ENCODE measurements at regions not wholly inside any gene's neighbourhood (a gene's known extent, or its start where the extent isn't known, plus 50 kb on each side); places are given as distances from the start of the nearest gene placed in this dataset.
"Not testable (repeated sequence)": the region's sequence is repeated elsewhere in the genome, so short reads cannot be mapped to it uniquely, and the experiment has no call there.

DNA sequence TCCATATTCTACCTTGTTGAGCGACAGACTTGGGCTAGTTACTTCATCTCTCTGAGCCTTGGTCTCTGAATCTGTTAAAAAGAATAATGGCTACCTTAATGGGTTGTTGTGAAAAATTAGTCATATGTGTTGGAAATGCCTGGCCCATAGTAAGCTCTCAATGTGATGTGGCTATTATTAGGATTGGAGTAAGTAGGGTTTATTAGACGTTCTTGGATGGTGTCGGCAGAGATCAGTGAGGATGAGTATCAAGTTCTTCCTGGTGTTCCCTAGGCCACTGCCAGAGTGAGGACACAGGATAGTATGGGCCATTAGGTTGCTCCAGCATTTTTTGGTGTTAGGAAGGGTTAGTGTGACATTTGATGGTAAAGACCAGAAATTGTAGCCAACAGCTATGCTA lies 121.1 kb upstream of the DUSP10 start:
- no peak for DNase-seq
- H3K9me3 ChIP-seq (ENCODE audit: low read length) = no peaks in the 10 kb centered on the region

DNA sequence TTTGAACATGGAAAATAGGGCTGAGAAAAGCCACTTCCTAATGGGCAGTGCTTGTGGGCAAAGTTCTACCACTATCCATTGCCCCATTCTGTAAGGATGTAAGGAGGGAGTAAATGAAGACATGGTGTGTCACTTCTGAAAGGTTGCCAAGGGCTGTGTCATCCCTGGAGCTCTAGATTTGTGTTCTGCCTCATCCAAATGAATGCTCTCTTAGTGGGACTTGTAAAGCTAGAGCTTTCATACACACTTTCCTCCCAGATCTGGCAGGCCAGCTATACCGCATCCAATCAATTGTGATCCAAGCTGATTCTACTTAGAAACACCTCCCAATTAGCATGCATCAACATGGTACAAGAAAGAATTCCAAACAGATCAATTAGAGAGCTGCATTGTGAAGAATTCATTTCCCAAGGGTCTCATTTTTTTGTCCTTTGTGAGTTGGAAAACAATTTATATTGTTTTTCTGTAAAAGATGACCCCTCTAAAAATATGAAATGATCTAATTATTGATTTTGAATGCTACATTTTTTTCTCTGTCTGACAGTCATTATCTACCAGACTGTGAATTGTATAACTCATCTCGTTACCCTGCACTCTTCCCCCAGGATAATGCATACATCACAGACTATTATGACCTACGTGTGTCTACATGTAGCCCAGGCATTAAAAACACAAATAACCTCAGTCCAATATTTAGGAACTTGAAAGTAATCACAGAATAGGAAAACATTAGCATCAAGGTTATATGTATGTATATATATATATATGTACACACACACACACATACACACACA lies 117.1 kb upstream of the DUSP10 start:
- Histone ChIP-seq H3K4me3 (ENCODE audit: low read length) (no peak overlapping the region), H3K9me3 (ENCODE audit: low read length) (no peaks in the 10 kb centered on the region), H3K79me2 (ENCODE audit: low read length) (no peaks in the 10 kb centered on the region), H3K27ac (ENCODE audit: low read length) (no peak overlapping the region), H3K27me3 (ENCODE audit: low read length) (no peaks in the 10 kb centered on the region), H3K9me2 (replicated peaks; ENCODE audit: insufficient read depth, low read length) (no peaks in the 10 kb centered on the region), H3K4me2 (ENCODE audit: low read depth, low read length, poor library complexity, severe bottlenecking) (no peak overlapping the region), H3K36me3 (ENCODE audit: insufficient read depth, low read length) (no peaks in the 10 kb centered on the region), H3K9ac (ENCODE audit: low read length) (no peak overlapping the region), H2AFZ (ENCODE audit: low read length) (no peak overlapping the region), H3K4me1 (ENCODE audit: low read length) (no peaks in the 10 kb centered on the region), H4K20me1 (ENCODE audit: insufficient read depth, low read depth, low read length) (no peaks in the 10 kb centered on the region)
- no peak for DNase-seq

More for the DNA sequence above, 121.1 kb upstream of the DUSP10 start:
- Histone ChIP-seq H3K9me2 (replicated peaks; ENCODE audit: insufficient read depth, low read length) (no peaks in the 10 kb centered on the region), H3K4me3 (ENCODE audit: low read length) (no peak overlapping the region), H3K9ac (ENCODE audit: low read length) (no peak overlapping the region), H3K27ac (ENCODE audit: low read length) (no peak overlapping the region), H3K27me3 (ENCODE audit: low read length) (no peaks in the 10 kb centered on the region), H3K36me3 (ENCODE audit: insufficient read depth, low read length) (no peaks in the 10 kb centered on the region), H4K20me1 (ENCODE audit: insufficient read depth, low read depth, low read length) (no peaks in the 10 kb centered on the region), H3K4me1 (ENCODE audit: low read length) (no peaks in the 10 kb centered on the region), H2AFZ (ENCODE audit: low read length) (no peak overlapping the region), H3K79me2 (ENCODE audit: low read length) (no peaks in the 10 kb centered on the region), H3K4me2 (ENCODE audit: low read depth, low read length, poor library complexity, severe bottlenecking) (no peak overlapping the region)

DNA sequence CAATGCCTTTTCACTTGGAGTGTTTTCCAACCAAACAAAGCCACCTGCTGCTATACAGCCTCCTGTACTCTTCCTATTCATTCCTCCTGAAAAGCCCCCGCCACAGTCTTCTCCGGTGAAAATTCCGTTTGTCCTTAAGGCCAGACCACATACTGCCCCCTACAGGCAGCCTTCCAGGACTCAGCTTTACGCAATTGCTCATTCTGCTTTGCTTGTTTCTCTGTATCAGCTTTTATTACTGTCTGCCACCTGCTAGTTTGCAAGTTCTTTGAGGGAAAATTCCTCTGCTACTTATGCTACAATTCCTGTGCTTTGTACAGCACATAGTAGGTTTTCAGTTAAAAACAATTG lies 115.2 kb upstream of the DUSP10 start:
- H3K4me3 ChIP-seq (ENCODE audit: low read length); H3K27ac ChIP-seq (ENCODE audit: low read length); H3K27me3 ChIP-seq (ENCODE audit: low read length); H4K20me1 ChIP-seq (ENCODE audit: insufficient read depth, low read depth, low read length); H3K79me2 ChIP-seq (ENCODE audit: low read length); H2AFZ ChIP-seq (ENCODE audit: low read length); H3K36me3 ChIP-seq (ENCODE audit: insufficient read depth, low read length); H3K4me2 ChIP-seq (ENCODE audit: low read depth, low read length, poor library complexity, severe bottlenecking); H3K9me2 ChIP-seq (replicated peaks; ENCODE audit: insufficient read depth, low read length); H3K4me1 ChIP-seq (ENCODE audit: low read length); H3K9ac ChIP-seq (ENCODE audit: low read length); DNase-seq; H3K9me3 ChIP-seq (ENCODE audit: low read length): not testable (repeated sequence)

DNA sequence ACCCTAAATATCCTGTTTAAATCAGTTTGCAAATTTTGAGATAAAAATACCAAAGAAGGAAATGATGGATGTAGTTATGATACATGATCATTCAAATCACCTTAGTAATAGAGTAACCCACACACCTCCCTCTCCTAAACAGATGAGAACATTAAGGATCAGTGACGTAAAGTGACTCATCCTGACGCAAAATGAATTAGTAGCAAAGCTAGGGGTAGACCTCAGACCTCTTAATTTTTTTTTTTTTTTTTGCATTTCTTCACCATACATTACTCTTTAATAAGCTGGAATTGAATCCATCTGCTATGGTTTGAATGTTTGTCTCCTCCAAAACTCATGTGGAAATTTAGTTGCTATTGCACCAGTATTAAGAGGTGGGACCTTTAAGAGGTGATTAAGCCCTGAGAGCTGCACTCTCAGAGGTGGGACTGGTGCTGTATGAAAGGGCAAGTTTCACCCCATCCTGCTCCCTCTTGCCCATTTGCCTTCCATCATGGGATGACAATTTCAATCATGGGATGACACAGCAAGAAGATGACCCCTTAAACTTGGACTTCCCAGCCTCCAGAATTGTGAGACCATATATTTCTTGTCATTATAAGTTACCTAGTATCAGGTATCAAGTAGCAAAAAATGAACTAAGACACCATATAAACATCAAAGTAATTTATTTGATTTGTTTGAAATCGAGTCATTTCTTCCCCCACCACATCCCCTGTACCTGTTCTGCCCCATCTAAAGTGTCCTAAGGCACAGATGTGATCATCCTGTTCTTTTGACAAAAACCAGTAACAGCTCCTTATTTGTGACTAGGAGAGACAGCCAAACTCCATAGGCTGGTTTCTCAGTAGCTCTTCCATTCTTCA lies 114.6 kb upstream of the DUSP10 start:
- Histone ChIP-seq H3K27ac (ENCODE audit: low read length) (no peak overlapping the region), H3K9ac (ENCODE audit: low read length) (no peak overlapping the region), H3K79me2 (ENCODE audit: low read length) (no peaks in the 10 kb centered on the region), H4K20me1 (ENCODE audit: insufficient read depth, low read depth, low read length) (no peaks in the 10 kb centered on the region), H2AFZ (ENCODE audit: low read length) (no peak overlapping the region), H3K9me3 (ENCODE audit: low read length) (no peaks in the 10 kb centered on the region), H3K36me3 (ENCODE audit: insufficient read depth, low read length) (no peaks in the 10 kb centered on the region), H3K4me2 (ENCODE audit: low read depth, low read length, poor library complexity, severe bottlenecking) (no peak overlapping the region), H3K9me2 (replicated peaks; ENCODE audit: insufficient read depth, low read length) (no peaks in the 10 kb centered on the region), H3K27me3 (ENCODE audit: low read length) (no peaks in the 10 kb centered on the region), H3K4me3 (ENCODE audit: low read length) (no peak overlapping the region), H3K4me1 (ENCODE audit: low read length) (no peaks in the 10 kb centered on the region)
- no peak for DNase-seq

DNA sequence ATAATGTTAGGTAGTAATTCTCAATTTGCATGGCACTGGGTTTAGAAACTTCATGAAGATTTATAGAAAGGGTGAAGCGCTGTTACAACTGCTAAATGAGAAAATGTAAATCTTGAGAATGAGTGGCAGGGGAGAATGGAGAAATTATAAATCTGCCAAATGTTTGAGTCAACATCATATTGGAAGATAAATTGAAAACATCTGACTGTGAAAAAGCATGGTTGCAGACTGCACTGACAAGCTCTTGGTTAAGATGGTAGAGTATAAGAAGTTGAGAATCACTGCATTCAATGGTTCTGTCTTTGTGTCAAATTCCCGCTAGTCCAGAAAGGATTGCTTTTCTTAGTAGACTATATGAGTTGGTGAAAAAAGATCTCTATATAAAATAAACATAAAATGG lies 113.3 kb upstream of the DUSP10 start:
- Histone ChIP-seq H4K20me1 (ENCODE audit: insufficient read depth, low read depth, low read length) (no peaks in the 10 kb centered on the region), H3K9me2 (replicated peaks; ENCODE audit: insufficient read depth, low read length) (no peaks in the 10 kb centered on the region), H3K79me2 (ENCODE audit: low read length) (no peaks in the 10 kb centered on the region), H3K36me3 (ENCODE audit: insufficient read depth, low read length) (no peaks in the 10 kb centered on the region), H3K4me2 (ENCODE audit: low read depth, low read length, poor library complexity, severe bottlenecking) (no peak overlapping the region), H3K4me3 (ENCODE audit: low read length) (no peak overlapping the region), H2AFZ (ENCODE audit: low read length) (no peak overlapping the region), H3K4me1 (ENCODE audit: low read length) (no peaks in the 10 kb centered on the region), H3K9ac (ENCODE audit: low read length) (no peak overlapping the region), H3K27ac (ENCODE audit: low read length) (no peak overlapping the region), H3K27me3 (ENCODE audit: low read length) (no peaks in the 10 kb centered on the region), H3K9me3 (ENCODE audit: low read length) (no peaks in the 10 kb centered on the region)
- no peak for DNase-seq

DNA sequence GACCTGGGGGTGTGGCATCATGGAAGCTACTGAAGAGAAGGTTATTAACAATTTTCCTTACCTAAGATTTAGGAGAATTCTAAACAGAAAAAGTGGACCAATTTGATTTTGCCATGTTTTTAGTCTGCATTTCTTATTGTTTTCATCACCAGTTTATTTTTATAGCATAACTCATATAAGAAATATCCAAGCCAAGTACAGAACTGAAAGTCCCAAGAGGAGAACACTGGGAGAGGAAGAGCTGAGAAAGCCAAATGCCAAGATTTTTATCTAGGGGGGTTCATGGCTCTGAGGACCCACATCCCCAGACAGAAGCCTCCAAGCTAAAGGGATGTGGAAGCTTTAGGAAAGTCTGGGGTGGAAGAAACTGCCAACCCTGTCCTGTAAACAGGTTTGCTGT lies 109.4 kb upstream of the DUSP10 start:
- Histone ChIP-seq H3K79me2 (ENCODE audit: low read length) (no peaks in the 10 kb centered on the region), H3K9ac (ENCODE audit: low read length) (no peak overlapping the region), H2AFZ (ENCODE audit: low read length) (no peak overlapping the region), H4K20me1 (ENCODE audit: insufficient read depth, low read depth, low read length) (no peaks in the 10 kb centered on the region), H3K4me2 (ENCODE audit: low read depth, low read length, poor library complexity, severe bottlenecking) (no peak overlapping the region), H3K9me2 (replicated peaks; ENCODE audit: insufficient read depth, low read length) (no peaks in the 10 kb centered on the region), H3K4me3 (ENCODE audit: low read length) (no peak overlapping the region), H3K9me3 (ENCODE audit: low read length) (no peaks in the 10 kb centered on the region), H3K27ac (ENCODE audit: low read length) (no peak overlapping the region), H3K36me3 (ENCODE audit: insufficient read depth, low read length) (no peaks in the 10 kb centered on the region), H3K4me1 (ENCODE audit: low read length) (no peaks in the 10 kb centered on the region), H3K27me3 (ENCODE audit: low read length) (no peaks in the 10 kb centered on the region)
- no peak for DNase-seq

DNA sequence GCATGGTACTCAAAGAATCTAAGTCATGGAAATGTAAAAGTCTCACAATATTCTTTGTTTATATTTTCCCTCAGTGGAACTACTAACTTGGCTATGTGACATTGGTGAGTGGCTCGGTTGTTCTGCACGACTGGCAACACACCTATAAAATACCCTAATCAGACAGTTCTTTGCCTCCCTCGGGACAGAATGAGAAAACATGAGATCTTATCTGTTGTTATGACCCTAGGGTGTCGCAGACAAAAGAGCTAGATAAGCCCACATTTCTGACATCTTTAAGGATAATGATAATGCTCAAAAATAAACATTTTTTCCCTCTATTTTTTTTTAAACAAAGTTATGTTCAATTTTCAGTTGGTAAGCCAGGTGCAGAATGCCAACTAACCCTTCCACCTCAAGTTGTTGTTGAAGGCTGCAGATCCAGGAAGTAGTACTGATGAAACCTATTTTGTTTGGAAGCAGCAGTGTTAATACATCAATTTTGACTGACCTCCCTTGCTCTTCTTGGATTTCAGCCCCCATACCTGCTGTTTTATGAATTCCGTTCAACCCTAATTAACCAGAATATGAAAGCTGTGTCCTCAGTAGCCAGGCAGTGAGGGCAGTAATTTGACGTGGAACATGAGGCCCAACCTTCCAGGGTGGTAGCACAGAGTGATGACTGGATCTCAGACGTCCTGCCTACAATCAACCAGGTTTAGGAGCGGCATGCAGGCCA lies 108.7 kb upstream of the DUSP10 start:
- Histone ChIP-seq H3K27me3 (ENCODE audit: low read length) (no peaks in the 10 kb centered on the region), H3K79me2 (ENCODE audit: low read length) (no peaks in the 10 kb centered on the region), H3K27ac (ENCODE audit: low read length) (no peak overlapping the region), H3K4me1 (ENCODE audit: low read length) (no peaks in the 10 kb centered on the region), H3K4me2 (ENCODE audit: low read depth, low read length, poor library complexity, severe bottlenecking) (no peak overlapping the region), H3K9ac (ENCODE audit: low read length) (no peak overlapping the region), H4K20me1 (ENCODE audit: insufficient read depth, low read depth, low read length) (no peaks in the 10 kb centered on the region), H3K9me2 (replicated peaks; ENCODE audit: insufficient read depth, low read length) (no peaks in the 10 kb centered on the region), H3K9me3 (ENCODE audit: low read length) (no peaks in the 10 kb centered on the region), H3K4me3 (ENCODE audit: low read length) (no peak overlapping the region), H3K36me3 (ENCODE audit: insufficient read depth, low read length) (no peaks in the 10 kb centered on the region), H2AFZ (ENCODE audit: low read length) (no peak overlapping the region)
- no peak for DNase-seq

DNA sequence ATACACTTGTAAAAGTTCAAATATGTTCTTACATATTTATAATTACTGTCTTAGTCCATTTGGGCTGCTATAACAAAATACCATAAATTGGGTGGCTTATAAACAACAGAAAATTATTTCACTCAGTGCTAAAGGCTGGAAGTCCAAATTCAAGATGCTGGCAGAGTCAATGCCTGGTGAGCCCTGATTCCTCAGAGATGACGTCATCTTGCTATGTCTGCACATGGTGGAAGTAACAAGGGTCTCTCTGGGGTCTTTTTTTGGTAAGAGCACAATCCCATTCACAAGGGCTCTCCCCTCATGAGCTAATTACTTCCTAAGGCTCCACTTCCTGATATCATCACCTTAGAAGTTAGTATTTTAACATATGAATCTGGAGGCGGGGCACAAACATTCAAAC lies 108.0 kb upstream of the DUSP10 start:
- H3K9me3 ChIP-seq (ENCODE audit: low read length) = no peaks in the 10 kb centered on the region
- no peak overlapping the region for H3K4me3 ChIP-seq (ENCODE audit: low read length)
- no peak for DNase-seq
- H3K4me1 ChIP-seq (ENCODE audit: low read length) = no peaks in the 10 kb centered on the region
- H2AFZ ChIP-seq (ENCODE audit: low read length) = no peak overlapping the region
- H3K27ac ChIP-seq (ENCODE audit: low read length) = no peak overlapping the region
- no peaks in the 10 kb centered on the region for H3K79me2 ChIP-seq (ENCODE audit: low read length)
- no peaks in the 10 kb centered on the region for H3K27me3 ChIP-seq (ENCODE audit: low read length)
- no peaks in the 10 kb centered on the region for H3K9me2 ChIP-seq (replicated peaks; ENCODE audit: insufficient read depth, low read length)
- no peak overlapping the region for H3K4me2 ChIP-seq (ENCODE audit: low read depth, low read length, poor library complexity, severe bottlenecking)
- no peaks in the 10 kb centered on the region for H4K20me1 ChIP-seq (ENCODE audit: insufficient read depth, low read depth, low read length)
- H3K9ac ChIP-seq (ENCODE audit: low read length) = no peak overlapping the region
- no peaks in the 10 kb centered on the region for H3K36me3 ChIP-seq (ENCODE audit: insufficient read depth, low read length)

All from Karpas-422 (cell line).